Ecto neural progenitor cell (in vitro differentiated cells): ENCODE measurements at regions not wholly inside any gene's neighbourhood (a gene's known extent, or its start where the extent isn't known, plus 50 kb on each side); places are given as distances from the start of the nearest gene placed in this dataset.
"Not testable (repeated sequence)": the region's sequence is repeated elsewhere in the genome, so short reads cannot be mapped to it uniquely, and the experiment has no call there.

Experiments used
- DNase-seq: peaks from one replicate; pipeline ENCODE4 v3.0.0-alpha.2; 2018; ENCODE audit warnings: low spot score

DNA sequence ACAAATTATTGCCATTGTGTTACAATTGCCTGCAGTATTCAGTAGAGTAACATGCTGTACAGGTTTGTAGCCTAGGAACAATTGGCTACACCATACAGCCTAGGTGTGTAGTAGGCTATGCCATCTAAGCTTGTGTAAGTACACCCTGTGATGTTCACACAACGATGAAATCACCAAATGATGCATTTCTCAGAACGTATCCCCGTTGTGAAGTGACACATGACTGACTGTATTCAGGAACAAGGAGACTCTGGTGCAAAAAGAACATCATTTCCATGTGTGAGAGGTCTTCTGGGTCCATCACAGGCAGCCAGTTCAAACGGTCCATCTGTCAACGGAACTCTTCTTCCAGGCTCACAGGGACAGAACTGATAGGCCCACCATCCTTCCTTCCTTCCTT lies 263.7 kb downstream of the ANAPC1 start:
- DNase-seq, result no peak

- DNase-seq, result no peak
Measured at GRCh38 chr2:111622859-111623258, 261.1 kb downstream of the ANAPC1 start.

DNA sequence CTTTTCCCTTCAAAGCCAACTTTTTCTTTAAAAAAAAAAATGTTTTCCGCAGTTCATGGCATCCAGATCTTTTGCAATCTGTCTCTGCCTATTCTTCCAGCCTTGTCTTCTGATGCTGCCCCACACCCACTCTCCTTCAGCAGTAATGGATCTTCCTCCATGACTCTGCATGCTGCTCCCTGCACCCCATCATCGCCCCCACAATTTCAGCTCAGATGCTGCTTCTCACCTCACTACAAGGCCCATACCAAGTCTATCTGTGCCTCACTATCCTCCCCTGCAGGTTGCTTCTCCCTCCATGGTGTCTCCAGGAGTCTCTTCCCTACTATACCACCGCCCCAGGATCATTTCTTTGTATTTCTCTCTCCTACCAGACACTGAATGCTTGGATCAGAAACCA lies 260.6 kb downstream of the ANAPC1 start:
- no peak for DNase-seq

DNA sequence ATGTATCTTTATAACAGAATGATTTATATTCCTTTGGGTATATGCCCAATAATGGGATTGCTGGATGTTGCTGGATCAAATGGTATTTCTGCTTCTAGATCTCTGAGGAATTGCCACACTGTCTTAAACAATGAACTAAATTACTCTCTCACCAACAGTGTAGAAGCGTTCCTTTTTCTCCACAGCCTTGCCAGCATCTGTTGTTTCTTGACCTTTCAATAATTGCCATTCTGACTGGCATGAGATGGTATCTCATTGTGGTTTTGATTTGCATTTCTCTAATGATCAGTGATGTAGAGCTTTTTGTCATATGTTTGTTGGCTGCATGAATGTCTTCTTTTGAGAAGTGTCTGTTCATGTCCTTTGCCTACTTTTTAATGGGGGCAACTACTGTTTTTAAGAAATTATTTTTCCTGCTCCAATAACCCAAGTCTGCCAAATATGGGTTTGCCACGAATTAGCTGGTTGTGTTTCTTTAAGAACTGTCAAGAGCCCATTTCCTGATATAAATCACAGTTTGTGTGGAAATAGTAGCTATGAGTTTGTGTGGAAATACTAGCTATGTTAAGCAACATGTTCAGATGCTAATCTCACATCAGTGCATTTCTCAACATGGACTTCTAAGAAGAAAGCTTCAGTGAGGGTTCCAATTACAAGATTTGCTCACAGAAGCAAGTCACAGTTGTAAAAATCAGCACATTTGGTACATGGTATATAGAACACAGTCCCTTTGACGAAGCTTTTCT lies 259.4 kb downstream of the ANAPC1 start:
- DNase-seq, result no peak

- not testable (repeated sequence) for DNase-seq
Measured at GRCh38 chr2:111625157-111625537, 258.8 kb downstream of the ANAPC1 start.

GRCh38 chr2:111626037-111626864 lies 257.7 kb downstream of the ANAPC1 start:
- no peak for DNase-seq

- no peak for DNase-seq
Measured at GRCh38 chr2:111626865-111627163, 257.2 kb downstream of the ANAPC1 start.

- no peak for DNase-seq
Measured at GRCh38 chr2:111627256-111627655, 256.7 kb downstream of the ANAPC1 start.

DNA sequence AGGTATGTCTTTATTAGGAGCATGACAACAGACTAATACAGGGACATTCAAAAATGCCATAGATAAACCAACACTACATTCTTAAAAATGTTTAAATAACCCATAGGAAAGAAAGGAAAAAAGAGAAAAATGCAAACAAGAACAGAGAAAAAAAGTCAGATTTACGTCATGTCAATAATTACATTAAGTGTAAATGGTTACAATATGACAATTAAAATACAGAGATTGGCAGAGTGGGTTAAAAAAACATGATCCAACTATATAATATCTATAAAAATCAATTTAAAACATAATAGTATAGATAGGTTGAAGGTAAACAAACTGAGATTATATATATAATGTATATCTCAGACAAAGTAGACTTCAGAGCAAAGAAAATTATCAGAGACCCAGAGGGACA lies 255.8 kb downstream of the ANAPC1 start:
- DNase-seq, result no peak

- DNase-seq, result no peak
Measured at GRCh38 chr2:111629983-111630382, 254.0 kb downstream of the ANAPC1 start.

GRCh38 chr2:111632661-111633060 lies 251.3 kb downstream of the ANAPC1 start:
- DNase-seq, result no peak

DNA sequence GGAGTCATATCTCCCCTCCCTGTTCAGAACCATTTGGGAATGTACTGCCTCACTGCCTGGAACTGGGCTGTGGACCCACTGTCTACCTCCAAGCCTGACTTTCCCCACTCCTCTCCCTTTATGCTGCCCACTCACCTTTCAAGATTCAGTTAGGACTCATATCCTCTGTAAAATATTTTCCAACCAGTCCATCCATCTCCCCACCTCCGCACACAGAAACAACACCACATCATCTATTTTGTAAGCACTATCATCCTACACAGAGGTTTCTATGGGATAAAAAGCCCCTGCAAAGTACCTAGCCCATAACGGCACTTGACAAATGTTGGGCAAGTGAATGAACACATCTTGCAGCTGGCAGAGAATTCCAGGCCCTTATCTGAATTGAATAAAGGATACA lies 250.8 kb downstream of the ANAPC1 start:
- DNase-seq, result no peak

- no peak for DNase-seq
Measured at GRCh38 chr2:111633643-111634042, 250.3 kb downstream of the ANAPC1 start.

DNA sequence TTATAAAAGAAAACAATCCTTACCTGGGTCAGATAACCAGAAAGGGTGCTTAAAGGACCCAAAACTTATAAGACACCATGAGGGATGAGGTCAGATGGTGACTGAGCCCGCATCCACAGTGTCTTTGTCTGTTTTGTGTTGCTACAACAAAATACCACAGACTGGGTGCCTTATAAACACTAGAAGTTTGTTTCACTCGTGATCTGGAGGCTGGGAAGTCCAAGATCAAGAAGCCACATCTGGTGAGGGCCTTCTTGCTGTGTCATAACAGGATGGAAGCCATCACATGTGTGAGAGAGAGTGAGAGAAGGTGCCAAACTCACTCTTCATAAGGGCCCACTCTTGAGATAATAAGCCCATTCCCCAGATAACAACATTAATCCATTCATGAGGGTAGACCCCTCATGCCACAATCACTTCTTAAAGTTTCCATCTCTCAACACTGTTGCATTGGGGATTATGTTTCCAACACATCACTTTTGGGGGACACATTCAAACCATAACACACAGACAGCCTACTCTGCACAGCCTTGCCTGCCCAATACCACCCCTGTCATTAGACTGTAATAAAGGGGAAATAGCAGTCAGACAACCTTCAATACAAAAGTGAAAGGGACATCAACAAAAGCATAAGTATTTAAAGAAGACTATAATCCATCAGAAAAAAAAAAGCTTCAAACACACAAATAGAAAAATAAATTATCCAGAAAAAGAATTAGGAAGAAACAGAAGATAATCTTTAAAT lies 249.8 kb downstream of the ANAPC1 start:
- no peak for DNase-seq

GRCh38 chr2:111634995-111635538 lies 248.9 kb downstream of the ANAPC1 start:
- no peak for DNase-seq

- no peak for DNase-seq
Measured at GRCh38 chr2:111636905-111637304, 247.1 kb downstream of the ANAPC1 start.

DNA sequence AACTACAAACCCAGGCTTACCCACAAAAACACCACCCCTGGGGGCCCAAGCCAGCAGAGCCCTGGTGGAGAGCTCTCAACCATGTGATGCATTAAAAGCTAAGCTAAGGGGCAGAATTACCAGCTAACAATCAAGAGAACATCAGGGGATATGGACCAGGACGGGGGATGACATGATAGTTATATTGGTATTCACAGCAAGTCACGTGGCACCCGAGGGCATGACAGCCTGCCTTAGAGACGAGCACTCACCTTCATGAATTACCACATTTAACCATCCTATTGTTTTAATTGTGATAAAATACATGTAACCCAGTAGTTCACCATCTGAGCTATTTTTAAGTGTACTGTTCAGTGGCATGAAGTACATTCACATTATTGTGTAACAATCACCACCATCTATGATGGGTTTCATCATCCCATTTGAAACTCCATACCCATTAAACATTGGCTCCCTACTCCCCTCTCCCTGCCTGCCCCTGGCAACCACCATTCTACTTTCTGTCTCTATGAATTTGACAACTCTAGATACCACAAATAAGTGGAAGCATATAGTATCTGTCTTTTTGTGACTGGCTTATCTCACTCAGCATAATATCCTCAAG lies 245.6 kb downstream of the ANAPC1 start:
- no peak for DNase-seq

GRCh38 chr2:111640480-111640879 lies 243.5 kb downstream of the ANAPC1 start:
- DNase-seq, result no peak

- no peak for DNase-seq
Measured at GRCh38 chr2:111642586-111643327, 241.2 kb downstream of the ANAPC1 start.

GRCh38 chr2:111643759-111644158 lies 240.2 kb downstream of the ANAPC1 start:
- DNase-seq, result no peak

GRCh38 chr2:111647359-111647758 lies 236.6 kb downstream of the ANAPC1 start:
- no peak for DNase-seq

GRCh38 chr2:111652038-111652437 lies 232.0 kb downstream of the ANAPC1 start:
- no peak for DNase-seq
